GM18520 (cell line): ENCODE measurements at regions not wholly inside any gene's neighbourhood (a gene's known extent, or its start where the extent isn't known, plus 50 kb on each side); places are given as distances from the start of the nearest gene placed in this dataset.

Experiments used
- ATAC-seq: cut with Tn5 transposase; IDR thresholded peaks from one replicate; pipeline ENCODE4 v1.9.1; 2021; ENCODE audit not compliant: unreplicated experiment

- no peak for ATAC-seq
Observed at GRCh38 chr6:106035655-106036054, 50.5 kb upstream of the PRDM1 start.

GRCh38 chr6:106033806-106034205 lies 52.3 kb upstream of the PRDM1 start:
- no peak for ATAC-seq

- ATAC-seq: no peak
Observed at GRCh38 chr6:106027758-106028157, 58.4 kb upstream of the PRDM1 start.

- no peak for ATAC-seq
Observed at GRCh38 chr6:106026748-106027715, 59.1 kb upstream of the PRDM1 start.

- no peak for ATAC-seq
Observed at GRCh38 chr6:106025655-106026054, 60.5 kb upstream of the PRDM1 start.

GRCh38 chr6:106022801-106023200 lies 63.3 kb upstream of the PRDM1 start:
- no peak for ATAC-seq

- no peak for ATAC-seq
Observed at GRCh38 chr6:106017454-106017853, 68.7 kb upstream of the PRDM1 start.

GRCh38 chr6:106014955-106015354 lies 71.2 kb upstream of the PRDM1 start:
- ATAC-seq: no peak

- no peak for ATAC-seq
Observed at GRCh38 chr6:106011476-106011875, 74.7 kb upstream of the PRDM1 start.

GRCh38 chr6:106005954-106006353 lies 80.2 kb upstream of the PRDM1 start:
- no peak for ATAC-seq

GRCh38 chr6:106005013-106005412 lies 81.1 kb upstream of the PRDM1 start:
- no peak for ATAC-seq

GRCh38 chr6:106003268-106003987 lies 82.7 kb upstream of the PRDM1 start:
- no peak for ATAC-seq

- no peak for ATAC-seq
Observed at GRCh38 chr6:106002005-106002404, 84.1 kb upstream of the PRDM1 start.

- ATAC-seq: no peak
Observed at GRCh38 chr6:106000935-106001334, 85.2 kb upstream of the PRDM1 start.

GRCh38 chr6:105997482-105997881 lies 88.7 kb upstream of the PRDM1 start:
- ATAC-seq: no peak

GRCh38 chr6:105995391-105995865 lies 90.7 kb upstream of the PRDM1 start:
- ATAC-seq: no peak

- ATAC-seq: no peak
Observed at GRCh38 chr6:105994591-105995390, 91.3 kb upstream of the PRDM1 start.

GRCh38 chr6:105994118-105994590 lies 92.0 kb upstream of the PRDM1 start:
- ATAC-seq: no peak

- no peak for ATAC-seq
Observed at GRCh38 chr6:105993341-105994117, 92.6 kb upstream of the PRDM1 start.

GRCh38 chr6:105992315-105992961 lies 93.7 kb upstream of the PRDM1 start:
- peak; percentile 54 for ATAC-seq
